Stimulated activated CD4-positive, alpha-beta T cell treated with anti-CD3 and anti-CD28 coated beads, Interleukin-12 subunit alpha, Interleukin-12 subunit beta, amount 100 ng/mL, for 4 hours (primary cell): ENCODE measurements at regions not wholly inside any gene's neighbourhood (a gene's known extent, or its start where the extent isn't known, plus 50 kb on each side); places are given as distances from the start of the nearest gene placed in this dataset.

Experiments used
- DNase-seq: peaks from one replicate; pipeline ENCODE4 v3.0.0-alpha.2; 2020

GRCh38 chr4:17336069-17336468 is 175.8 kb downstream of the QDPR start:
- DNase-seq, result no peak

GRCh38 chr4:17335371-17335770 is 176.5 kb downstream of the QDPR start:
- DNase-seq, result no peak

GRCh38 chr4:17332478-17332877 is 179.4 kb downstream of the QDPR start:
- no peak for DNase-seq

GRCh38 chr4:17329046-17329445 is 182.8 kb downstream of the QDPR start:
- DNase-seq, result no peak

- DNase-seq, result no peak
Measured at GRCh38 chr4:17328141-17328815, 183.6 kb downstream of the QDPR start.

- no peak for DNase-seq
Measured at GRCh38 chr4:17327591-17327990, 184.3 kb downstream of the QDPR start.

GRCh38 chr4:17326756-17327155 is 185.1 kb downstream of the QDPR start:
- DNase-seq, result no peak

- no peak for DNase-seq
Measured at GRCh38 chr4:17325098-17325497, 186.8 kb downstream of the QDPR start.

- DNase-seq, result peak; percentile 39
Measured at GRCh38 chr4:17324386-17324830, 187.5 kb downstream of the QDPR start.

GRCh38 chr4:17323554-17324385 is 188.1 kb downstream of the QDPR start:
- no peak for DNase-seq

GRCh38 chr4:17322514-17322913 is 189.4 kb downstream of the QDPR start:
- DNase-seq, result no peak

GRCh38 chr4:17320046-17320445 is 191.8 kb downstream of the QDPR start:
- DNase-seq, result no peak

- no peak for DNase-seq
Measured at GRCh38 chr4:17317526-17317925, 194.4 kb downstream of the QDPR start.

GRCh38 chr4:17316566-17316965 is 195.3 kb downstream of the QDPR start:
- no peak for DNase-seq

- no peak for DNase-seq
Measured at GRCh38 chr4:17315459-17315858, 196.4 kb downstream of the QDPR start.

- DNase-seq, result no peak
Measured at GRCh38 chr4:17313194-17313593, 198.7 kb downstream of the QDPR start.

GRCh38 chr4:17310269-17310652 is 201.6 kb downstream of the QDPR start:
- DNase-seq, result no peak

GRCh38 chr4:17309567-17310268 is 202.2 kb downstream of the QDPR start:
- no peak for DNase-seq

- DNase-seq, result no peak
Measured at GRCh38 chr4:17301869-17302268, 210.0 kb downstream of the QDPR start.

GRCh38 chr4:17301266-17301665 is 210.6 kb downstream of the QDPR start:
- no peak for DNase-seq

GRCh38 chr4:17296921-17297890 is 214.7 kb downstream of the QDPR start:
- DNase-seq, result no peak

GRCh38 chr4:17293901-17294300 is 218.0 kb downstream of the QDPR start:
- DNase-seq, result no peak

GRCh38 chr4:17288151-17288550 is 223.7 kb downstream of the QDPR start:
- DNase-seq, result no peak
